HL-60 (cell line): ENCODE measurements at regions not wholly inside any gene's neighbourhood (a gene's known extent, or its start where the extent isn't known, plus 50 kb on each side); places are given as distances from the start of the nearest gene placed in this dataset.

Experiments used
- DNase-seq, 2 experiments: peaks; one replicate each; pipeline ENCODE4 v3.0.0-alpha.2; 2010 to 2020; ENCODE audit warnings: low read depth in 1 of 2, low spot score in 1 of 2
- H3K27ac ChIP-seq: fragments of 250-450 bp; sonication (Bioruptor Pico); replicated peaks from 2 replicates; pipeline ENCODE4 v1.5.1; 2020; ENCODE audit warnings: mild to moderate bottlenecking, moderate library complexity
- H3K27me3 ChIP-seq: fragments of 250-450 bp; sonication (Bioruptor Pico); 2 replicates; pipeline ENCODE4 v1.5.1; 2021; ENCODE audit warnings: mild to moderate bottlenecking, moderate library complexity; ENCODE audit not compliant: insufficient read depth, poor library complexity, severe bottlenecking
- H3K4me3 ChIP-seq: replicated peaks from 2 replicates; pipeline ENCODE4 v1.5.1; 2011; ENCODE audit warnings: mild to moderate bottlenecking, control low read depth, low read length; ENCODE audit not compliant: insufficient read depth
- GABPA ChIP-seq: IDR thresholded peaks from 2 replicates; pipeline ENCODE4 v1.6.1; 2012; ENCODE audit warnings: low read depth
- POLR2AphosphoS5 ChIP-seq: IDR thresholded peaks from 2 replicates; pipeline ENCODE4 v1.6.1; 2012; ENCODE audit warnings: low read depth
- SPI1 ChIP-seq: IDR thresholded peaks from 2 replicates; pipeline ENCODE4 v1.6.1; 2012; ENCODE audit warnings: low read depth, mild to moderate bottlenecking, borderline replicate concordance
- TF ChIP-seq, protein P1 (sequence below): IDR thresholded peaks from one replicate; pipeline ENCODE4 v1.5.1; 2011; ENCODE audit warnings: low read length, control low read depth, inconsistent platforms; ENCODE audit not compliant: insufficient read depth
- TF ChIP-seq, protein P2 (sequence below): IDR thresholded peaks from 2 replicates; pipeline ENCODE4 v1.6.1; 2012; ENCODE audit warnings: low read depth; ENCODE audit not compliant: insufficient replicate concordance

- no peak overlapping the region for H3K4me3 ChIP-seq
- TF ChIP-seq SPI1: no peak
- TF ChIP-seq, protein P1, sequence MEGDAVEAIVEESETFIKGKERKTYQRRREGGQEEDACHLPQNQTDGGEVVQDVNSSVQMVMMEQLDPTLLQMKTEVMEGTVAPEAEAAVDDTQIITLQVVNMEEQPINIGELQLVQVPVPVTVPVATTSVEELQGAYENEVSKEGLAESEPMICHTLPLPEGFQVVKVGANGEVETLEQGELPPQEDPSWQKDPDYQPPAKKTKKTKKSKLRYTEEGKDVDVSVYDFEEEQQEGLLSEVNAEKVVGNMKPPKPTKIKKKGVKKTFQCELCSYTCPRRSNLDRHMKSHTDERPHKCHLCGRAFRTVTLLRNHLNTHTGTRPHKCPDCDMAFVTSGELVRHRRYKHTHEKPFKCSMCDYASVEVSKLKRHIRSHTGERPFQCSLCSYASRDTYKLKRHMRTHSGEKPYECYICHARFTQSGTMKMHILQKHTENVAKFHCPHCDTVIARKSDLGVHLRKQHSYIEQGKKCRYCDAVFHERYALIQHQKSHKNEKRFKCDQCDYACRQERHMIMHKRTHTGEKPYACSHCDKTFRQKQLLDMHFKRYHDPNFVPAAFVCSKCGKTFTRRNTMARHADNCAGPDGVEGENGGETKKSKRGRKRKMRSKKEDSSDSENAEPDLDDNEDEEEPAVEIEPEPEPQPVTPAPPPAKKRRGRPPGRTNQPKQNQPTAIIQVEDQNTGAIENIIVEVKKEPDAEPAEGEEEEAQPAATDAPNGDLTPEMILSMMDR: no peak
- TF ChIP-seq POLR2AphosphoS5: no peak
- TF ChIP-seq, protein P2, sequence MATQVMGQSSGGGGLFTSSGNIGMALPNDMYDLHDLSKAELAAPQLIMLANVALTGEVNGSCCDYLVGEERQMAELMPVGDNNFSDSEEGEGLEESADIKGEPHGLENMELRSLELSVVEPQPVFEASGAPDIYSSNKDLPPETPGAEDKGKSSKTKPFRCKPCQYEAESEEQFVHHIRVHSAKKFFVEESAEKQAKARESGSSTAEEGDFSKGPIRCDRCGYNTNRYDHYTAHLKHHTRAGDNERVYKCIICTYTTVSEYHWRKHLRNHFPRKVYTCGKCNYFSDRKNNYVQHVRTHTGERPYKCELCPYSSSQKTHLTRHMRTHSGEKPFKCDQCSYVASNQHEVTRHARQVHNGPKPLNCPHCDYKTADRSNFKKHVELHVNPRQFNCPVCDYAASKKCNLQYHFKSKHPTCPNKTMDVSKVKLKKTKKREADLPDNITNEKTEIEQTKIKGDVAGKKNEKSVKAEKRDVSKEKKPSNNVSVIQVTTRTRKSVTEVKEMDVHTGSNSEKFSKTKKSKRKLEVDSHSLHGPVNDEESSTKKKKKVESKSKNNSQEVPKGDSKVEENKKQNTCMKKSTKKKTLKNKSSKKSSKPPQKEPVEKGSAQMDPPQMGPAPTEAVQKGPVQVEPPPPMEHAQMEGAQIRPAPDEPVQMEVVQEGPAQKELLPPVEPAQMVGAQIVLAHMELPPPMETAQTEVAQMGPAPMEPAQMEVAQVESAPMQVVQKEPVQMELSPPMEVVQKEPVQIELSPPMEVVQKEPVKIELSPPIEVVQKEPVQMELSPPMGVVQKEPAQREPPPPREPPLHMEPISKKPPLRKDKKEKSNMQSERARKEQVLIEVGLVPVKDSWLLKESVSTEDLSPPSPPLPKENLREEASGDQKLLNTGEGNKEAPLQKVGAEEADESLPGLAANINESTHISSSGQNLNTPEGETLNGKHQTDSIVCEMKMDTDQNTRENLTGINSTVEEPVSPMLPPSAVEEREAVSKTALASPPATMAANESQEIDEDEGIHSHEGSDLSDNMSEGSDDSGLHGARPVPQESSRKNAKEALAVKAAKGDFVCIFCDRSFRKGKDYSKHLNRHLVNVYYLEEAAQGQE: no peak
- no peak overlapping the region for H3K27ac ChIP-seq
- H3K27me3 ChIP-seq: no peaks in the 10 kb centered on the region
- no peak for DNase-seq
These were observed 550.7 kb downstream of the INHBA start for GRCh38 chr7:41152179-41152678.

DNA sequence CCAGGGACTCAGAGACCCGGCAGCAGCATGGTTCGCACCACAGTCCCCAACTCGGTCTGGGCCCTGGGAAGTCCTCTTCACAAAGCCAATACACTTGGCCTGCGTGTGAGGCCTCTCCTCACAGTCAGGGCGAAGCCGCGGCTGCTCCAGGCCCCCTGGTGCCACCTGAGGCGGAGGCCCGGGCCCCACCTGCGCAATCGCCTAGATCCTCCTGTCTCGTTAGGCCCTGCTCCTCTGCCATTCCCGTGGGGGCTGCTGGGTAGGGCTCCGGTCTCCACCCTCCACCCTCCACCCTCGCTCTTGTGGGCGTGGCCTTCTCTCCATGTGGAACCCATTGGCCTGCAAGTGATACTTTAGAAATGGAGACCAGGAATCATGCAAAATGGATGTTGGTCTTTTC, 553.3 kb downstream of the INHBA start:
- DNase-seq: no peak
- TF ChIP-seq, protein P2: no peak
- TF ChIP-seq POLR2AphosphoS5: no peak
- TF ChIP-seq SPI1: no peak
- TF ChIP-seq, protein P1: no peak
- no peak for TF ChIP-seq GABPA
- no peak overlapping the region for H3K27ac ChIP-seq
- no peak overlapping the region for H3K4me3 ChIP-seq
- H3K27me3 ChIP-seq: no peaks in the 10 kb centered on the region

GRCh38 chr7:41148521-41148951, 554.4 kb downstream of the INHBA start:
- Histone ChIP-seq H3K4me3 (no peak overlapping the region), H3K27ac (no peak overlapping the region), H3K27me3 (no peaks in the 10 kb centered on the region)
- DNase-seq: no peak
- TF ChIP-seq GABPA (no peak), SPI1 (no peak), POLR2AphosphoS5 (no peak)
- TF ChIP-seq, protein P2: no peak
- TF ChIP-seq, protein P1: no peak
